Mucosa of rectum (tissue), 2 donors: ENCODE measurements at regions not wholly inside any gene's neighbourhood (a gene's known extent, or its start where the extent isn't known, plus 50 kb on each side); places are given as distances from the start of the nearest gene placed in this dataset.

Experiments
- H3K27ac ChIP-seq, 2 donors: one replicate each; pipeline ENCODE4 v1.7.0; 2013; ENCODE audit warnings: inconsistent platforms in 2 of 2, low read depth in 2 of 2, low read length in 2 of 2
- H3K27me3 ChIP-seq, 2 donors: one replicate each; pipeline ENCODE4 v1.7.0; 2013; ENCODE audit warnings: low read length in 2 of 2; ENCODE audit not compliant: control insufficient read depth in 2 of 2, insufficient read depth in 2 of 2
- H3K36me3 ChIP-seq, 2 donors: one replicate each; pipeline ENCODE4 v1.7.0; 2013; ENCODE audit warnings: low read length in 2 of 2; ENCODE audit not compliant: control insufficient read depth in 2 of 2, insufficient read depth in 2 of 2
- H3K4me1 ChIP-seq, 2 donors: one replicate each; pipeline ENCODE4 v1.7.0; 2013; ENCODE audit warnings: low read length in 2 of 2, mild to moderate bottlenecking in 1 of 2; ENCODE audit not compliant: control insufficient read depth in 2 of 2, insufficient read depth in 2 of 2
- H3K4me3 ChIP-seq, 2 donors: one replicate each; pipeline ENCODE4 v1.7.0; 2013; ENCODE audit warnings: low read length in 2 of 2
- H3K9ac ChIP-seq, 2 donors: one replicate each; pipeline ENCODE4 v1.7.0; 2013; ENCODE audit warnings: low read length in 2 of 2, low read depth in 1 of 2, mild to moderate bottlenecking in 1 of 2
- H3K9me3 ChIP-seq, 2 donors: one replicate each; pipeline ENCODE4 v1.7.0; 2013; ENCODE audit warnings: low read length in 2 of 2; ENCODE audit not compliant: control insufficient read depth in 2 of 2
- donor health status: healthy.
- donor health status: Normal muscosa, but diverticular disease.

- Histone ChIP-seq H3K27me3 (no peaks in the 10 kb centered on the region), H3K27ac (no peak overlapping the region), H3K4me3 (no peak overlapping the region), H3K9me3 (no peaks in the 10 kb centered on the region), H3K4me1 (peaks cover 10 to 16% of the 10 kb centered on the region in 2 donors), H3K36me3 (no peaks in the 10 kb centered on the region), H3K9ac (no peak overlapping the region)
Measured at GRCh38 chr6:44628347-44628746, 240.8 kb downstream of the CDC5L start.

- H3K4me3 ChIP-seq: no peak overlapping the region
- H3K27ac ChIP-seq: no peak overlapping the region
- H3K9ac ChIP-seq: no peak overlapping the region
- H3K27me3 ChIP-seq: no peaks in the 10 kb centered on the region
- H3K9me3 ChIP-seq: no peaks in the 10 kb centered on the region
- peaks cover 10 to 16% of the 10 kb centered on the region in 2 donors for H3K4me1 ChIP-seq
- H3K36me3 ChIP-seq: no peaks in the 10 kb centered on the region
Measured at GRCh38 chr6:44629636-44630035, 242.1 kb downstream of the CDC5L start.

- peaks cover 10 to 16% of the 10 kb centered on the region in 2 donors for H3K4me1 ChIP-seq
- H3K9me3 ChIP-seq: no peaks in the 10 kb centered on the region
- H3K9ac ChIP-seq: no peak overlapping the region
- no peak overlapping the region for H3K4me3 ChIP-seq
- H3K27ac ChIP-seq: no peak overlapping the region
- no peaks in the 10 kb centered on the region for H3K36me3 ChIP-seq
- H3K27me3 ChIP-seq: no peaks in the 10 kb centered on the region
Measured at GRCh38 chr6:44630125-44631028, 242.9 kb downstream of the CDC5L start.

GRCh38 chr6:44631968-44632367, 244.5 kb downstream of the CDC5L start:
- H3K36me3 ChIP-seq: no peaks in the 10 kb centered on the region
- no peak overlapping the region for H3K4me3 ChIP-seq
- H3K4me1 ChIP-seq: peaks cover 3 to 7% of the 10 kb centered on the region in 2 donors
- H3K27ac ChIP-seq: no peak overlapping the region
- H3K27me3 ChIP-seq: peaks cover 0 to 3% of the 10 kb centered on the region in 2 donors
- no peaks in the 10 kb centered on the region for H3K9me3 ChIP-seq
- no peak overlapping the region for H3K9ac ChIP-seq

- Histone ChIP-seq H3K27ac (no peak overlapping the region), H3K27me3 (peaks cover 0 to 3% of the 10 kb centered on the region in 2 donors), H3K9ac (no peak overlapping the region), H3K36me3 (no peaks in the 10 kb centered on the region), H3K4me3 (no peak overlapping the region), H3K9me3 (no peaks in the 10 kb centered on the region), H3K4me1 (no peaks in the 10 kb centered on the region)
Measured at GRCh38 chr6:44634321-44634720, 246.8 kb downstream of the CDC5L start.

- Histone ChIP-seq H3K4me1 (no peaks in the 10 kb centered on the region), H3K27ac (no peak overlapping the region), H3K9me3 (no peaks in the 10 kb centered on the region), H3K4me3 (no peak overlapping the region), H3K9ac (no peak overlapping the region), H3K27me3 (peaks cover 0 to 3% of the 10 kb centered on the region in 2 donors), H3K36me3 (no peaks in the 10 kb centered on the region)
Measured at GRCh38 chr6:44635486-44635885, 248.0 kb downstream of the CDC5L start.

GRCh38 chr6:44636561-44637248, 249.2 kb downstream of the CDC5L start:
- no peak overlapping the region for H3K27ac ChIP-seq
- no peak overlapping the region for H3K9ac ChIP-seq
- no peaks in the 10 kb centered on the region for H3K36me3 ChIP-seq

GRCh38 chr6:44641344-44642031, 254.0 kb downstream of the CDC5L start:
- Histone ChIP-seq H3K4me1 (no peaks in the 10 kb centered on the region), H3K27ac (no peak overlapping the region), H3K36me3 (no peaks in the 10 kb centered on the region), H3K27me3 (peaks cover 0 to under 1% of the 10 kb centered on the region in 2 donors), H3K4me3 (no peak overlapping the region), H3K9me3 (no peaks in the 10 kb centered on the region), H3K9ac (no peak overlapping the region)

More at GRCh38 chr6:44636561-44637248, 249.2 kb downstream of the CDC5L start:
- Histone ChIP-seq H3K4me3 (no peak overlapping the region), H3K27me3 (peaks cover 0 to 3% of the 10 kb centered on the region in 2 donors), H3K9me3 (no peaks in the 10 kb centered on the region), H3K4me1 (no peaks in the 10 kb centered on the region)

GRCh38 chr6:44642349-44642748, 254.8 kb downstream of the CDC5L start:
- Histone ChIP-seq H3K4me3 (no peak overlapping the region), H3K4me1 (no peaks in the 10 kb centered on the region), H3K27ac (no peak overlapping the region), H3K9ac (no peak overlapping the region), H3K36me3 (no peaks in the 10 kb centered on the region), H3K27me3 (no peaks in the 10 kb centered on the region), H3K9me3 (no peaks in the 10 kb centered on the region)
